Body of pancreas (tissue), 4 donors: ENCODE measurements at regions not wholly inside any gene's neighbourhood (a gene's known extent, or its start where the extent isn't known, plus 50 kb on each side); places are given as distances from the start of the nearest gene placed in this dataset.

ENCODE experiments used
- ATAC-seq: fragments of 150-250 bp; one replicate; pipeline ENCODE4 v1.9.1; 2016
- DNase-seq, 4 donors: peaks; one replicate each; pipeline ENCODE4 v3.0.0-alpha.2; 2019
- H3K27ac ChIP-seq, 4 donors: fragments of 200-600 bp; sonication (generic); 1 replicate in 3 of 4; 2 replicates in 1 of 4; pipeline versions ENCODE4 v1.5.1 to v1.6.1; 2016 to 2019; ENCODE audit warnings: mild to moderate bottlenecking in 1 of 4, mixed read lengths in 1 of 4, moderate library complexity in 1 of 4
- H3K27me3 ChIP-seq, 2 donors: fragments of 200-600 bp; sonication (generic); one replicate each; pipeline ENCODE4 v1.6.0; 2016; ENCODE audit warnings: mild to moderate bottlenecking in 1 of 2
- H3K36me3 ChIP-seq, 2 donors: fragments of 200-600 bp; sonication (generic); replicated peaks in 1 of 2; 2 replicates each; pipeline ENCODE4 v1.5.1; 2016; ENCODE audit warnings: low read depth in 2 of 2; ENCODE audit not compliant: insufficient read depth in 1 of 2
- H3K4me1 ChIP-seq: fragments of 200-600 bp; sonication (generic); one replicate; pipeline ENCODE4 v1.6.0; 2016
- H3K4me3 ChIP-seq, 2 donors: fragments of 200-600 bp; sonication (generic); 1 replicate in 1 of 2; 2 replicates in 1 of 2; pipeline ENCODE4 v1.5.1; 2016 to 2019
- H3K9me3 ChIP-seq, 3 donors: fragments of 200-600 bp; sonication (generic); 1 replicate in 2 of 3; 2 replicates in 1 of 3; pipeline ENCODE4 v1.5.1; 2016
- POLR2A ChIP-seq, 3 donors: fragments of 450-650 bp; IDR thresholded peaks; one replicate each; pipeline ENCODE4 v1.6.1; 2016; ENCODE audit warnings: antibody characterized with exemption in 3 of 3, mild to moderate bottlenecking in 2 of 3
- WGBS, 2 donors: methylation state at CpG; one replicate each; pipeline ENCODE4 v1.1.5; 2017; 5-methylcytosine and 5-hydroxymethylcytosine counted together
- intact Hi-C: fragments of 100-400 bp; cut with DNase I; formaldehyde crosslinking; loops from one replicate; pipeline ENCODE4 v1.15.1; 2023
- TF ChIP-seq, protein P1 (sequence below), 7 experiments: fragments of 450-650 bp in 4 of 7; fragments of 200-600 bp in 3 of 7; sonication (generic) in 3 of 7; IDR thresholded peaks; one replicate each; pipeline ENCODE4 v1.5.1; 2016 to 2019; ENCODE audit warnings: antibody characterized with exemption in 7 of 7

DNA sequence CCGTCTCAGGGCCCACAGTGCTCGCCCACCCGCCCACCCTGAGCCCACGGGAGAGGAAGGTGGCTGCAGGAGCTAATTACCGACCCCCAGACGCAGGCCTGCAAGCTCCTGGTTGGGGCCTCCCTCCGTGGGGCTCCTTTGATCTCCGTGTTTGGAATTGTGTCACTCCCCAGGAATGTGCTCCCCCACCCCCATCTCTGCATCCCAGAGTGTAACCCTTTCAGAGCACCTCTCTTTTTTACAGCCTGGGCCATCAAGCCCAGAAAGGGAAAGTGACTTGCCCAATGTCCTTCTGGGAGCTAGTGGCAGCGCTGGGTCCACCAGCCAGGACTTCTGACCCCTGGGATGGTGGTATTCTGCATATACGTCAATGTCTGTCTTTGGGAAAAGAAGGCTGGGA, 335.1 kb downstream of the CYRIA start:
- ATAC-seq, result no peak
- Histone ChIP-seq H3K4me1 (no peaks in the 10 kb centered on the region), H3K9me3 (no peaks in the 10 kb centered on the region)

DNA sequence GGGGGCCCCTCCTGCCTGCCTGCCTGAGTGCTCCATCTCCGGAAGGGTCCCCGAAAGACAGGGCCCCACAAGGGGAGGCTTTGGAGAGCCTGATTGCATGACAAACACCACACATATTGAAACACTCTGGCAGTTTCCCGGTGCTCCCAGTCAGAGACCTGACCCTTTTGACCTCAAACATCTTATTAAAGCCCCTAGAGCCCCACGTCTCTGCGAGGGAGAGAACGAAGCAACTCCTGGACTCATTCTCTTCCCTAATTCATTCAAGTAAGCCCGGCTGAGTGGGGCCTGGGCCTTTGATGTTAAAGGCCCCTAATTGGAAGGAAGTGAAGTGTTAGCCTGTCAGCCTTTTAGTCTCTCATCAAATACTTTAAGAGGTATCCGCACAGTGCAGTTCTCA, 335.6 kb downstream of the CYRIA start:
- no peaks in the 10 kb centered on the region for H3K4me1 ChIP-seq
- no peaks in the 10 kb centered on the region for H3K9me3 ChIP-seq
- no peak for DNase-seq
- 74 to 85% methylated on average over 6 to 8 of the region's 8 CpGs for WGBS, 2 donors
- TF ChIP-seq, protein P1, sequence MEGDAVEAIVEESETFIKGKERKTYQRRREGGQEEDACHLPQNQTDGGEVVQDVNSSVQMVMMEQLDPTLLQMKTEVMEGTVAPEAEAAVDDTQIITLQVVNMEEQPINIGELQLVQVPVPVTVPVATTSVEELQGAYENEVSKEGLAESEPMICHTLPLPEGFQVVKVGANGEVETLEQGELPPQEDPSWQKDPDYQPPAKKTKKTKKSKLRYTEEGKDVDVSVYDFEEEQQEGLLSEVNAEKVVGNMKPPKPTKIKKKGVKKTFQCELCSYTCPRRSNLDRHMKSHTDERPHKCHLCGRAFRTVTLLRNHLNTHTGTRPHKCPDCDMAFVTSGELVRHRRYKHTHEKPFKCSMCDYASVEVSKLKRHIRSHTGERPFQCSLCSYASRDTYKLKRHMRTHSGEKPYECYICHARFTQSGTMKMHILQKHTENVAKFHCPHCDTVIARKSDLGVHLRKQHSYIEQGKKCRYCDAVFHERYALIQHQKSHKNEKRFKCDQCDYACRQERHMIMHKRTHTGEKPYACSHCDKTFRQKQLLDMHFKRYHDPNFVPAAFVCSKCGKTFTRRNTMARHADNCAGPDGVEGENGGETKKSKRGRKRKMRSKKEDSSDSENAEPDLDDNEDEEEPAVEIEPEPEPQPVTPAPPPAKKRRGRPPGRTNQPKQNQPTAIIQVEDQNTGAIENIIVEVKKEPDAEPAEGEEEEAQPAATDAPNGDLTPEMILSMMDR (IDR thresholded peaks at IDR 0.05), result no peak
- TF ChIP-seq POLR2A (IDR thresholded peaks at IDR 0.05), result no peak
- H3K27me3 ChIP-seq, result no peaks in the 10 kb centered on the region
- no peak overlapping the region for H3K4me3 ChIP-seq
- H3K36me3 ChIP-seq, result no peaks in the 10 kb centered on the region
- ATAC-seq, result no peak
- intact Hi-C loops, result no loop called here
- no peak overlapping the region for H3K27ac ChIP-seq

More for the DNA sequence above, 335.1 kb downstream of the CYRIA start:
- Histone ChIP-seq H3K4me3 (no peak overlapping the region), H3K27ac (no peak overlapping the region), H3K27me3 (no peaks in the 10 kb centered on the region), H3K36me3 (no peaks in the 10 kb centered on the region)
- no peak for DNase-seq
- TF ChIP-seq, protein P1 (IDR thresholded peaks at IDR 0.05), result no peak
- no peak for TF ChIP-seq POLR2A (IDR thresholded peaks at IDR 0.05)
- 42 to 65% methylated on average over 8 to 9 of the region's 10 CpGs for WGBS, 2 donors
- intact Hi-C loops, result no loop called here

DNA sequence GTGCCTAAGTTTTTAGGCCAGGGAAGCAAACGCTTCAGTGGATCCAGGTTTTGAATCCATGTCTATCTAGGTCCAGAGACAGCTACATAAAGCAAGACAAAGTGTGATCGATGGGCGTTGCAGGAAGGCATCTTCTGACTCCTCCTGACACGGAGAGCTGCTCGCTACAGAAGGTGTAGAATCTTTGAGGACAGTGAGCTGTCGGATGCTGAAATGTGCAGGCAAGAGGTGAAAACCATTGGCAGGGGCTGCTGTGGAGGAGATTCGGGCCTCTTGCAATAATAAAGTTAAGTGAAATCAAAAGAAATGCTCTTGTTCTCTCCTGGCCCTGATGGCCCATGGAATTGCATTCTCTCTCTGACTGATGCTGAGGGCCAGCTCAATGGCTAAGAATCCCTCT, 336.2 kb downstream of the CYRIA start:
- ATAC-seq (no peak), DNase-seq (no peak)
- Histone ChIP-seq H3K27ac (no peak overlapping the region), H3K36me3 (no peaks in the 10 kb centered on the region), H3K4me1 (no peaks in the 10 kb centered on the region), H3K27me3 (no peaks in the 10 kb centered on the region), H3K9me3 (no peaks in the 10 kb centered on the region), H3K4me3 (no peak overlapping the region)
- WGBS, 2 donors, result 81 to 87% methylated on average over 7 of the region's 7 CpGs
- intact Hi-C loops, result no loop called here
- TF ChIP-seq POLR2A (IDR thresholded peaks at IDR 0.05), result no peak
- TF ChIP-seq, protein P1 (IDR thresholded peaks at IDR 0.05), result no peak

DNA sequence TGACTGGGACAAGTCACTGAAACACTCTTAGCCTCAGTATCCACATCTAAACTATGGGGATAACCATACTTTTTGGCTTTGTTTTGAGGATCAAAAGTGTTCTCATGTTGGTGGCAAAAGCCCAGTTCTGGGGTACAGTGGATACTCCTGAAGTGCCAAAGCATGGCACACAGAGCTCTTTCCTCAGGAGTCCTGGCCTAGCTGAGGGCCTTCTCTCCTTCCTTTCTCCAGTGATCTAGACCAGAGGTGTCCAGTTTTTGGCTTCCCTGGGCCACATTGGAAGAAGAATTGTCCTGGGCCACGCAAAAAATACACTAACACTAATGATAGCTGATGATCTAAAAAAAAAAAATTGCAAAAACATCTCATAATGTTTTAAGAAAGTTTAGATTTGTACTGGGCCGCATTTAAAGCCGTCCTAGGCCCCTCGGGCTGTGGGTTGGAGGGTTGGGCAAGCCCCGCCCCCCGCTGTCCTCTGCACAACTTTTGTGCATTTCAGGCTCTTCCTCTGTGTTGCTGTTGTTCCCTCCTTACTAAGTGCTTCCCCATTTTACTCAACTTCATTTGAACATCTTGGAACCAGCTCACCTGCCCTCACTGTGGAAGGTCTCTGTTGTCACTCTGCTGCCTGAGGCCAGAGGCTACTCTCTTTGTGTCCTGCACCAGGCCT, 337.0 kb downstream of the CYRIA start:
- DNase-seq (no peak), ATAC-seq (no peak)
- H3K27me3 ChIP-seq, result no peaks in the 10 kb centered on the region
- no peak for TF ChIP-seq POLR2A (IDR thresholded peaks at IDR 0.05)
- TF ChIP-seq, protein P1 (IDR thresholded peaks at IDR 0.05), result no peak
- no peaks in the 10 kb centered on the region for H3K36me3 ChIP-seq
- 86 to 93% methylated on average over 6 of the region's 6 CpGs for WGBS, 2 donors
- H3K9me3 ChIP-seq, result no peaks in the 10 kb centered on the region
- H3K4me1 ChIP-seq, result no peaks in the 10 kb centered on the region
- intact Hi-C loops, result no loop called here
- H3K4me3 ChIP-seq, result no peak overlapping the region
- H3K27ac ChIP-seq, result no peak overlapping the region

DNA sequence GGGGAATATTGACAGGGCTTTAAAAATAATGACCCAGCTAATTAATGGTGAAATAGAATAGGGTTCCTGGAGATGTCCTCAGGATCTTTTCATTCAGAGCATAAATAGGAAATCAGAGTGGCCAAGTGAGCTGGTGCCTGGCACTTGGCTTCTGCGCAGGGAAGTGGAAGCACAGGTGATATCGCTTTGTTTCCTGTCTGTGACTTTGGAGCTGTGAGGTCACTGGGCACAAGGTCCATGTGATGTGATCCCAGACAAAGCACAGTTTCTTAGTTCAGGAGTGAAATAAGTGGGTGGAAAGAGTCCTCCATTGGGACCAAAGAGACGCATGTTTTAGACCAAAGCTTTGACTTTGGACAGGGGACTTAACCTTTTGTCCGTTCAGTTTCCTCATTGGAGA, 338.3 kb downstream of the CYRIA start:
- TF ChIP-seq POLR2A (IDR thresholded peaks at IDR 0.05), result no peak
- TF ChIP-seq, protein P1 (IDR thresholded peaks at IDR 0.05), result no peak
- Histone ChIP-seq H3K36me3 (no peaks in the 10 kb centered on the region), H3K9me3 (no peaks in the 10 kb centered on the region), H3K4me1 (no peaks in the 10 kb centered on the region), H3K27me3 (no peaks in the 10 kb centered on the region), H3K27ac (no peak overlapping the region), H3K4me3 (no peak overlapping the region)
- intact Hi-C loops, result no loop called here
- DNase-seq (no peak), ATAC-seq (no peak)
- WGBS, 2 donors, result 85 to 92% methylated on average over 4 of the region's 4 CpGs
